ENCODE measurements at regions not wholly inside any gene's neighbourhood (a gene's known extent, or its start where the extent isn't known, plus 50 kb on each side); places are given as distances from the start of the nearest gene placed in this dataset.

- TF ChIP-seq, protein P1, sequence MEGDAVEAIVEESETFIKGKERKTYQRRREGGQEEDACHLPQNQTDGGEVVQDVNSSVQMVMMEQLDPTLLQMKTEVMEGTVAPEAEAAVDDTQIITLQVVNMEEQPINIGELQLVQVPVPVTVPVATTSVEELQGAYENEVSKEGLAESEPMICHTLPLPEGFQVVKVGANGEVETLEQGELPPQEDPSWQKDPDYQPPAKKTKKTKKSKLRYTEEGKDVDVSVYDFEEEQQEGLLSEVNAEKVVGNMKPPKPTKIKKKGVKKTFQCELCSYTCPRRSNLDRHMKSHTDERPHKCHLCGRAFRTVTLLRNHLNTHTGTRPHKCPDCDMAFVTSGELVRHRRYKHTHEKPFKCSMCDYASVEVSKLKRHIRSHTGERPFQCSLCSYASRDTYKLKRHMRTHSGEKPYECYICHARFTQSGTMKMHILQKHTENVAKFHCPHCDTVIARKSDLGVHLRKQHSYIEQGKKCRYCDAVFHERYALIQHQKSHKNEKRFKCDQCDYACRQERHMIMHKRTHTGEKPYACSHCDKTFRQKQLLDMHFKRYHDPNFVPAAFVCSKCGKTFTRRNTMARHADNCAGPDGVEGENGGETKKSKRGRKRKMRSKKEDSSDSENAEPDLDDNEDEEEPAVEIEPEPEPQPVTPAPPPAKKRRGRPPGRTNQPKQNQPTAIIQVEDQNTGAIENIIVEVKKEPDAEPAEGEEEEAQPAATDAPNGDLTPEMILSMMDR (IDR thresholded peaks at IDR 0.05; ENCODE audit: low read depth, low read length) = no peak
- no peak for TF ChIP-seq POLR2A (IDR thresholded peaks at IDR 0.05; ENCODE audit: extremely low read depth, insufficient read length)
- TF ChIP-seq MAX (IDR thresholded peaks at IDR 0.05; ENCODE audit: low read depth, low read length) = no peak
- TF ChIP-seq MYC (IDR thresholded peaks at IDR 0.05; ENCODE audit: low read depth, low read length) = no peak
Observed at GRCh38 chrX:148284056-148284455, 216.4 kb upstream of the AFF2 start.

Data from NB4 (cell line).